Hematopoietic multipotent progenitor cell treated with erythropoietin and hydrocortisone succinate and interleukin-3 and kit ligand, for 17 days (in vitro differentiated cells): ENCODE measurements at regions not wholly inside any gene's neighbourhood (a gene's known extent, or its start where the extent isn't known, plus 50 kb on each side); places are given as distances from the start of the nearest gene placed in this dataset.
"Not testable (repeated sequence)": the region's sequence is repeated elsewhere in the genome, so short reads cannot be mapped to it uniquely, and the experiment has no call there.

Source experiments
- DNase-seq: peaks from one replicate; pipeline ENCODE4 v3.0.0-alpha.2; 2015; ENCODE audit warnings: low spot score

- DNase-seq: not testable (repeated sequence)
These were observed 435.8 kb downstream of the SHISA9 start for GRCh38 chr16:13336907-13337881.

DNA sequence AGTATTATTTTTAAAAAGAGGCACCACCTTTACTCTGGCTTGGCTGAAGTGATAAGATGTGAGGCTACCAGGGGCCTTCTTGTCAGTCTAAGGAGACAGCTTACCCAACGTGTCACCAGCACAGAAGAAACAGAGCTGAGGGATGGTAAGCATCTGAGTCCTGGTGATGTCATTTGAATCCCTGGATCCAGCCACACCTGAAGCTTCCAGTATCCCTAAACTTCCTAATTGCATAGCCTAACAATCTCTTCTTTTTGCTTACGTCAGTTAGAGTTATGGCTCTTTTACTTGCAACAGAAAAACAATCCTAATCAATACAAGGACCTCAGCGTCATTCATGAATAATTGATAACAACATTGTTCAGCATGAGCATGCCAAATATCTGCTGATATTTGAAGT lies 436.6 kb downstream of the SHISA9 start:
- DNase-seq: no peak

DNA sequence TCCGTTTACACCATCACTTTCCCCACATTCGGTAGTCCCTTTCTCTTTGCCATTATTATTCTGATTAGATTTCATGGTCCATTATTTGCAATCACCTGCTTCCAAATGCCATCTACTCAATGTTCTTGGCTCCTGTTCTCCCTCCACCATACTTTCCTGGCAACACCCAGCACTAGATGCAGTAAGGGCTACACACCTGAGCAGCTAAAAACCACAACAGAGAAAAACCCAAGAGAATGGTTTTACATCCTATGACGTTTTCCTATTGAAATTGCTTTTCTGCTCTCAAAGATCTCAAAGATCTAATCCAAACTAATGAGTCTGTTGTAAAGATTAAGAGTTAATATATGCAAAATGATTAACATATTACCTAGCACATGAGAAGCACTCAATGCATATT lies 441.3 kb downstream of the SHISA9 start:
- no peak for DNase-seq

GRCh38 chr16:13344001-13344400 lies 442.6 kb downstream of the SHISA9 start:
- DNase-seq: no peak

DNA sequence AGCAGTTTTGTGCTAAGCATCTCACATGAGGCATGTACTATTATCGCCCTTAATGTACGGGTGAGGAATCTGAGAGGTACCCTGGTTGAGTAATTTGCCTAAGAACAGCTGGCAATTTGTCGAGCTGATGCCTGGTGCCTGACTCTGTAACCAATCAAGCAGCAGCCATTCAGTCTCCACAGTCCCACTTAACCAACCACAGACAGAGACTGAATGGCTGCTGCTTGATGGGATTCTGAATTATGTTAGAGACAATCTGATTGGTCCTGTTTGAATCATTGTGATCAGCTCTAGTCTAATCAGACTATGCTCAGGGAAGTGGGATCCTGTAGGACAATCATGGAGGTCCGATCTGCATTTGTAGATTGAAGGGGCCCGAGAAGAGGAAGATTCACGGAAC lies 447.0 kb downstream of the SHISA9 start:
- DNase-seq: no peak

GRCh38 chr16:13350000-13350399 lies 448.6 kb downstream of the SHISA9 start:
- DNase-seq: no peak

DNA sequence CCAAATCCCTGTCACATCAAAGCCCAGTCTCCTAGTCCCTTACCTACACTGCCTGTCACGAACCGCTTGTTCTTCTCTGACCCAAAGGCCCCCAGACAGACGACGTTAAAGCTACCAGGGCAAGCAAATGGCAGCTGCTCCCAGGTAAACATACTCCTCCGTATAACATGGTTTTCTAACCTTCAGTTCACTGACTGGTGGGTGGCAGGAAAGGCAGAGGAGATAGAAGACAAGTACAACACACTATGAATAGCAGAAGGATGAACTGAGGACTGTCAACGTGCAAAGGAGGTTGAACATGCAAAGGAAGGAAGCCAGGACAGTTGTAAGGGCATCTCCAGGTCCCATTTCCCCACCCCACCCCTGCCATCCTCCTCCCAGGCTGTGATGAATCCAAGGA lies 449.8 kb downstream of the SHISA9 start:
- no peak for DNase-seq

- DNase-seq: no peak
These were observed 450.3 kb downstream of the SHISA9 start for GRCh38 chr16:13351601-13352217.

DNA sequence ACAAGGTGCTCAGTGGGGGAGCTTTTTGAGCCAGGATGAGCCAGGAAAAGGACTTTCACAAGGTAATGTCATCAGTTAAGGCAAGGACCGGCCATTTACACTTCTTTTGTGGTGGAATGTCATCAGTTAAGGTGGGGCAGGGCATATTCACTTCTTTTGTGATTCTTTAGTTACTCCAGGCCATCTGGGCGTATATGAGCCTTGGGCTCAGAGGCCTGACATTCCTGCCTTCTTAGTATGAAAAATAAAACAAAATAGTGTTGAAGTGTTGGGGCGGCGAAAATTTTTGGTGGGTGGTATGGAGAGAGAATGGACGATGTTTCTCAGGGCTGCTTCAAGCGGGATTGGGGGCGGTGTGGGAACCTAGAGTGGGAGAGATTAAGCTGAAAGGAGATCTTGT lies 451.4 kb downstream of the SHISA9 start:
- not testable (repeated sequence) for DNase-seq

- not testable (repeated sequence) for DNase-seq
These were observed 456.4 kb downstream of the SHISA9 start for GRCh38 chr16:13357842-13358241.

GRCh38 chr16:13359835-13360234 lies 458.4 kb downstream of the SHISA9 start:
- DNase-seq: no peak

- DNase-seq: no peak
These were observed 471.0 kb downstream of the SHISA9 start for GRCh38 chr16:13372421-13372820.

GRCh38 chr16:13376174-13376573 lies 474.8 kb downstream of the SHISA9 start:
- DNase-seq: no peak

- DNase-seq: no peak
These were observed 475.7 kb downstream of the SHISA9 start for GRCh38 chr16:13377143-13377542.

DNA sequence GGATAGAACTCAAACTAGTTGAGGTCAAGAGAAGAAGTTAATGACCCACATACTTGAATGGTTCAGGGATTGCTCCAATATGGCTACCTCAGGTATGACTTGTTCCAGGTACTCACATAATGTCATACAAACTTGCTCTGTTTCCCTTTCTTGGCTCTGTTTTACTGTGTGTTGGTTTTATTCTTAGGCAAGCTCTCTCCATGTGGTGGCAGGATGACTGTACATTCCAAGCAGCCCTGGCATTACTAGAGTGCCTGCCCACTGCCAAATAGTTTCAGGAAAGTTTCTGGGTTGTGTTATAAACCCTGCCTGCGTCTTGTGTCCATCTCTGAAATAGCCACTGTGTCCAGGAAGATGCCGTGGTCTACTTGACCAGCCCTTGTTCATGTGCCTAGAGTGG lies 476.8 kb downstream of the SHISA9 start:
- DNase-seq: no peak

- DNase-seq: no peak
These were observed 477.9 kb downstream of the SHISA9 start for GRCh38 chr16:13379266-13379665.

- not testable (repeated sequence) for DNase-seq
These were observed 484.0 kb downstream of the SHISA9 start for GRCh38 chr16:13385156-13386040.

DNA sequence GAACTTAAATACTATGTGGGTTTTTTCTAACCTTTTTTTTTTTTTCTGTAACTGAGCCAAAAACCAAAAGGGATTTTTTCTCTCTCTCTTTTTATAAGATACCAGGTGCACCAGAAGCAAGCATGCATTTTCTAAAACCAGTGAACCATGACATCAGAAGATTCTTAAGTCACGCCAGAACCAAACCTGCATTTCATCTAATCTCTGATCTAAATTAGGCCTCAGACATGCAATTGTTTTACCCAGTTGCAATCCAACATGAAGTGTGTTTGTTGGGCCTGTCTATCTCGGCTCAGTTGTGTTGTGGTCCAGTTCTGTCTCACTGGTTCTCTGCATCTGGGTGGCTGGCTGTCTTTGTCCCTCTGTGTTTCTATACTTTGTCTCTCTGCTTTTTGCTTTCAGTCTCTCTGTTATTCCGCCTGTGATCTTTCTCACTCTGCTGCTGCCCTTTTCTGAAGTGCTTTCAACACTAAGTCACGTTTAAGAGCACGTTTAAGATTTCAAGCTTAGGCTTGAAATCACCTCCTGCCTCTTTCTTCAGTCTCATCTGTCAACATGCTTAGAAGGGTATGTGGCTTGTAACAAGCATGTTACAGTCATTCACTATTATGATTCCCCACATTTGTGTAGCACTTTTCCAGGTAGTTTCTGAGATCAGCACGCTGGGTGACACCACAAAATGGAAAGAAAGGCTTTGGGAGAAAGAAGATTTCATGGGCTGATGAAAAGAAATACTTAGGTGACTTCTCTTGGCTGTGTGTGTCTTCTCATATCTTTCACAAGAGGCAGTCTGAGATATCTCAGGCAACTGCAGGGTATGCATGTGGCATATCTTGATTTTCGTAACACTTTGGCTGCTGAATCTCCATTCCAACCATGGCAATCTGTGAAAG lies 488.9 kb downstream of the SHISA9 start:
- no peak for DNase-seq

GRCh38 chr16:13390986-13391305 lies 489.5 kb downstream of the SHISA9 start:
- no peak for DNase-seq

- DNase-seq: no peak
These were observed 489.9 kb downstream of the SHISA9 start for GRCh38 chr16:13391337-13391736.

GRCh38 chr16:13392341-13392740 lies 490.9 kb downstream of the SHISA9 start:
- no peak for DNase-seq
